Central memory CD4-positive, alpha-beta T cell (primary cell): ENCODE measurements at regions not wholly inside any gene's neighbourhood (a gene's known extent, or its start where the extent isn't known, plus 50 kb on each side); places are given as distances from the start of the nearest gene placed in this dataset.

Source experiments
- DNase-seq: peaks from one replicate; pipeline ENCODE4 v3.0.0; 2022

DNA sequence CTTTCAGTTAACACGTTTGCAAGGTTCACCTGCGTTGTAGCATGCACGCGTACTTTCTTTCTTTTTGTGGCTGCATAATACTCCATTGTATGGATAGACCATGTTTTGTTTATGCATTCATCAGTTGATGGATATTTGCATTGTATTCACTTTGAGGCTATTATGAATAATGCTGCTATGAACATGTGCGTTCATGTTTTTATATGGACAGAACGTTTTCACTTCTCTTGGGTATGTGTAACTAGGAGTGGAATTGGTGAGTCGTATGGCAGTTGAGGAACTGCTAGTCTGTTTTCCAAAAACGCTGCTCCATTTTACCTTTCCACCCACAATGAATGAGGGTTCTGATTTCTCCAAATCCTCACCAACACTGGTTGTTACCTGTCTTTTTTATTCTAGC is 244.3 kb downstream of the GLI2 start:
- no peak for DNase-seq

DNA sequence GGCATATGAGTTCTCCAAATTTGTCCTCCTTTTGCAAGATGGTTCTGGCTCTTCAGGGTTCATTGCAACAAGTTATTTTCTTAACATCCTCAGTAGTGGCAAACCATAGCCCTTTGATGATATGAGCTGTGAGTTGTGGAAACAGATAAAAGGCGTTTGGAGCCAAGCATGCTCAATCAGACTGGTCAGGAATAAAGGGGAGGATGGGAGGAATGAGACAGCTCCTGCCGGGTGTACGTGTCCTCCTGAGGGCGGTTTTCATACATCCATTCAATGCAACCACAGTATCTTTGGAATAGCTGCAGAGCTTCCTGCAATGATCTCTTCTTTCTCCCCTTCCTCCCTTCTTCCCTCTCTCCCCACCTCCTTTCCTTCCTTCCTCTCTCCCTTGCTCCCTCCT is 245.8 kb downstream of the GLI2 start:
- DNase-seq: no peak

DNA sequence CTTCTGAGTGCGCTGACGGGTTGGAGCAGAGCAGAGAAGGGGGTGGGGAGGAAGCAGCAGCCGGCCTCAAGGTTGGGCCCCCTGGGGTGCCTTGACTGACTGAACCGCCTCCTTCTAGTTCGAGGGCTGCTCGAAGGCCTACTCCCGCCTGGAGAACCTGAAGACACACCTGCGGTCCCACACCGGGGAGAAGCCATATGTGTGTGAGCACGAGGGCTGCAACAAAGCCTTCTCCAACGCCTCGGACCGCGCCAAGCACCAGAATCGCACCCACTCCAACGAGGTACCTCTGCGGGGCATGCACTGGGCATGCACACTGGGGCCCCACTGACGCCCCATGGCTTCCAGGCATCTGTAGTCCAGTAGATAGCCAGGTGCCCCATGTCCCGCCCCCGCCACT is 246.9 kb downstream of the GLI2 start:
- no peak for DNase-seq

DNA sequence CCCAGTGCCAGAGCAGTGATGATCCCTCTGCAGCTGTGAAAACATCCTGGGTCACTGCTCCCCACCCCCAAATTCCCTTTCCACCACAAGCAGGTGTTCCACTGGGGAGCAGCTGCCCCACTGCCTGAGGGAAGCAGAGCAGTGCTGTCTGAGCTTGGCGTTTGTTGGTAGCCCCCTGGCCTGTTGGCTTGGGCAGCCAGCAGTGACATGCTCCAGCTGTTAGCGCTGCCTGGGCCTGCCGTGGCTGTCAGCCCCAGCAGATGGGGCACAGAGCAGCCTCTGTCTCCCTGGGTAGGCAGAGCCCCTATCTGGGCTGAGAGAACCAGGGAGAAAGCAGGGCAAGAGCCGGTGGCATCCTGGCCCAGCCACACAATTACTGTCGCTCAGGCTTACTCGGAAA is 247.7 kb downstream of the GLI2 start:
- no peak for DNase-seq

DNA sequence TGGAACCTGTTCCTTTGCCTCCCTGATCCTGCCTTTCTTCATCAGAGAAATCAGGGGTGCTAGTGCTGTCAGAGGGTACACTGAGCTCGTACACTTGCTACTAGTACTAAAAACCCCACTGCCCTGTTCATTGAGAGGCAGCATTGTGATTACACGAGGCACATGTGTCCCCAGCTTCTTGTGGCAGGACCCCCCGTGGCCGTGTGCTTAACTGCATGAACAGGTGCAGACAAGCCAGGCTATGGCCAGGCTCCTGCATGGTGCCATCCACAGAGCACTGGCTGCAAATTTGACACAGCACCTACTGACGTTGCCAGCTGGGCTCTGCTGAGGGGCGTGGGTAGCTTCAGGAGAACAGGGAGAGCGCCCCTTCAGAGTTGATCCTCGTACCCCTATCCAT is 248.4 kb downstream of the GLI2 start:
- DNase-seq: no peak

DNA sequence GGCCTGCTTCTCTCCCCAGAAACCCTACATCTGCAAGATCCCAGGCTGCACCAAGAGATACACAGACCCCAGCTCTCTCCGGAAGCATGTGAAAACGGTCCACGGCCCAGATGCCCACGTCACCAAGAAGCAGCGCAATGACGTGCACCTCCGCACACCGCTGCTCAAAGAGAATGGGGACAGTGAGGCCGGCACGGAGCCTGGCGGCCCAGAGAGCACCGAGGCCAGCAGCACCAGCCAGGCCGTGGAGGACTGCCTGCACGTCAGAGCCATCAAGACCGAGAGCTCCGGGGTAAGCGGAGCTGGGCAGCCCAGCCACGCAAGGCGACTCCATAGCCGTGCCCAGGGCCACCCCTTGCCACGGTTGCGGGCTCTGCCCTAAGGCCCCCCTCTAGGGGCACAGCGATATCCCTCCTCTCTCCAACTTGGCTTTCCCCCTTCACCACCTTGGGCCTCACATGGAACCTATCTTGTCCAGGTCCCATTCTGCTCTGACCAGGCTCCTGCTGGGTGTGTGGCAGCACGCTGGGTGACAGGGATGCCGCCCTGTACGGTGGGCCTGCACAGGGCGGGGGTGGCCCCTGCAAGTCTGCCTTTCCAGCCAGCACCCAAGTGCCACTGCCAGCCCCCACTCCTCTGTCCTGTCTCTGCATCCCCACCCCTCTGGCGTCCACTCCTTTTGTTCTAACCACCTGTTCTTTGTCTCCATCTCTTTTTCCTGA is 248.9 kb downstream of the GLI2 start:
- no peak for DNase-seq

DNA sequence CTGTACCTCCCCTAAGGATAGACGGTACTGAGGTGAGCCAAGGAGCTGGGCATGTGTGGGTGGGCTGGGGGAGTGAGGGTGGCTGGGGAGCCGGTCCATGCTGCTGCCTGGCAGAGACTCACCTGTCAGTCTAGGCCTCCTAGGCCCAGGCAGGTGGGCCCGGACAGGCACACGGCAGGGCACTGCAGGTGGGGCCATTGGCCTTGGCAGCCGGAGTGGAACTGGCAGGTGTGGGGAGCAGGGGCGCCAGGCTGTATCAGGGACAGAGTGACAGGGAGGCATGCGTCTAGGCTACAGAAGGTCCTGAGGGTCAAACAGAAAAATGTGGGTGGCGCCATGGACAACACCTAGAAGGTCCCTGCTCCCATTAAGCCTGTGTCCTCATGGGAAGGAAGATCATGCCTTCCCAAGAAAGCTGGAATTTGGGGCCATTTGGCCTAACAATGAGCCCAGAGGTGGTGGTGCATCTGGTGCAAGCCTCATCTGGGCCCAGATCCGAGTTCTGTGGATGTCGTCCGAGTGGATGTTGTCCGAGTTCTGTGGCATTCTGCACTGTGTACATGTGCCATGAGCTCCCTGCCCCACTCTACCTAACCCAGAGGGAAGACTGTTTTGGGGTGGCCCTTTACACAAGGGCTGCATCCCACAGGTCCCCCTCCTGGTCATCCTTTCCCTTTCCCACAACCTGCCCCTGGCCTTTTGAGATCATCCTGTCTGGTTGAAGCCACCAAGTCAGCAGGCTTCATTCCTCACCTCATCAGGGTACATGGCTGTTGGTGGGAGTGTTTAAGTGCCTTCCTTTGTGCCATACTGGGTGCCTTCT is 249.7 kb downstream of the GLI2 start:
- no peak for DNase-seq

DNA sequence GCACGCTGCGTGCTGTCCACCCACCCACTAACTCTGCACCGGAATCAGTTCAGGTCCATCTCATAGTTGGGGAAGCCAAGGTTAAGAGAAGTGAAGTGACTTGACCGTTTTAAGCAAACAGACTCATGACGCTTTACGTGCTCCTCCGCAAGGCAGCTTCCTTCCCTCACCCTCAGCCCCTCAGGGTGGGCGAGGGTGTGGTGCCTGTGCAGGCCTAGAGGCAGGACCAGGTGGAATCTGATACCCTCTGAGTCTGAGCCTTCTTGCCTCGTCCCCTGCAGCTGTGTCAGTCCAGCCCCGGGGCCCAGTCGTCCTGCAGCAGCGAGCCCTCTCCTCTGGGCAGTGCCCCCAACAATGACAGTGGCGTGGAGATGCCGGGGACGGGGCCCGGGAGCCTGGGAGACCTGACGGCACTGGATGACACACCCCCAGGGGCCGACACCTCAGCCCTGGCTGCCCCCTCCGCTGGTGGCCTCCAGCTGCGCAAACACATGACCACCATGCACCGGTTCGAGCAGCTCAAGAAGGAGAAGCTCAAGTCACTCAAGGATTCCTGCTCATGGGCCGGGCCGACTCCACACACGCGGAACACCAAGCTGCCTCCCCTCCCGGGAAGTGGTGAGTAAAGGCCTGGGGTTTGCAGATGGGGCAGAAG is 250.5 kb downstream of the GLI2 start:
- no peak for DNase-seq

DNA sequence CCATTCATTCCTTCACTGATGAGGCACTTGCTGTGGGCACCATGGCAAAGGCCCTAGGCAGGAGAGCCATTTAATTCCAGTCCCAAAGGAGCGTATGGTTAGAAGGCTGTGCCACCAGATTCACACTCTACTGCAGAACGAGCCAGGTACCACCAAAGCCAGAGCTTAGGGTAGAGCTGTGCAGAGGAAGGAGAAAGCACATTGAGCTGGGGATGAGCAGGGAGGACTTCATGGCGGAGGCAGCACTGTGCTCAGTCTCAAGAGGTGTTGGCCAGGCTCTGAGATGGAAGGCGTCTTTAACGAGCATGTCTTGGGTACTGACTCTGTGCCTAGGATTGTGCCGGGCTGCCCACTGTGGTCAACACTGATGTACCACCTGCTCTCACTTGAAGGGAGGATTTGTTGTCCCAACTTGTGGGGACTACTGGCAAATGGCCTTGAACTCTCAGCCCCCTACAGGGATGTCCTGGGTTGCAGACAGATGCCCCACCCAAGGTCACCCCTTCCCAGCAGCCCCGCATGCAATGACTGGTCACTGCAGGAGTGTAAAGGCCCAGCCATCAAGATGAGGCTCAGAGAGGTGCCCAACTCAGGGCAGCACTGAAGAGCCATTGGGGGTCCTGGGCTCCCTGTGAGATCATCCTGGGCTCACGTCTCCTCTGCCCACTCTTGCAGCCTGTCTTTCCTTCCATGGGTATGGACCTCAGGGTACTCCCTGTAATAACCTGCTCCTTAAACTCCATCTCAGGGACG is 251.4 kb downstream of the GLI2 start:
- no peak for DNase-seq

DNA sequence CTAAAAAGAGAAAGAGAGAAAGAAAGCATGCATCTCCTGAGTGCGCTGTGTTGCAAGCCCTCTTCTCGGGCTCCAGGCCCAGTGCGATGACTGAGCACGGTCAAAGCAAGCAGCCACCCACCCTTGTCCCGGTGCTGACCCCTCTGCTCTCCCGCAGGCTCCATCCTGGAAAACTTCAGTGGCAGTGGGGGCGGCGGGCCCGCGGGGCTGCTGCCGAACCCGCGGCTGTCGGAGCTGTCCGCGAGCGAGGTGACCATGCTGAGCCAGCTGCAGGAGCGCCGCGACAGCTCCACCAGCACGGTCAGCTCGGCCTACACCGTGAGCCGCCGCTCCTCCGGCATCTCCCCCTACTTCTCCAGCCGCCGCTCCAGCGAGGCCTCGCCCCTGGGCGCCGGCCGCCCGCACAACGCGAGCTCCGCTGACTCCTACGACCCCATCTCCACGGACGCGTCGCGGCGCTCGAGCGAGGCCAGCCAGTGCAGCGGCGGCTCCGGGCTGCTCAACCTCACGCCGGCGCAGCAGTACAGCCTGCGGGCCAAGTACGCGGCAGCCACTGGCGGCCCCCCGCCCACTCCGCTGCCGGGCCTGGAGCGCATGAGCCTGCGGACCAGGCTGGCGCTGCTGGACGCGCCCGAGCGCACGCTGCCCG is 252.5 kb downstream of the GLI2 start:
- DNase-seq: no peak

DNA sequence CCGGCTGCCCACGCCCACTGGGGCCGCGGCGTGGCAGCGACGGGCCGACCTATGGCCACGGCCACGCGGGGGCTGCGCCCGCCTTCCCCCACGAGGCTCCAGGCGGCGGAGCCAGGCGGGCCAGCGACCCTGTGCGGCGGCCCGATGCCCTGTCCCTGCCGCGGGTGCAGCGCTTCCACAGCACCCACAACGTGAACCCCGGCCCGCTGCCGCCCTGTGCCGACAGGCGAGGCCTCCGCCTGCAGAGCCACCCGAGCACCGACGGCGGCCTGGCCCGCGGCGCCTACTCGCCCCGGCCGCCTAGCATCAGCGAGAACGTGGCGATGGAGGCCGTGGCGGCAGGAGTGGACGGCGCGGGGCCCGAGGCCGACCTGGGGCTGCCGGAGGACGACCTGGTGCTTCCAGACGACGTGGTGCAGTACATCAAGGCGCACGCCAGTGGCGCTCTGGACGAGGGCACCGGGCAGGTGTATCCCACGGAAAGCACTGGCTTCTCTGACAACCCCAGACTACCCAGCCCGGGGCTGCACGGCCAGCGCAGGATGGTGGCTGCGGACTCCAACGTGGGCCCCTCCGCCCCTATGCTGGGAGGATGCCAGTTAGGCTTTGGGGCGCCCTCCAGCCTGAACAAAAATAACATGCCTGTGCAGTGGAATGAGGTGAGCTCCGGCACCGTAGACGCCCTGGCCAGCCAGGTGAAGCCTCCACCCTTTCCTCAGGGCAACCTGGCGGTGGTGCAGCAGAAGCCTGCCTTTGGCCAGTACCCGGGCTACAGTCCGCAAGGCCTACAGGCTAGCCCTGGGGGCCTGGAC is 253.2 kb downstream of the GLI2 start:
- DNase-seq: no peak

DNA sequence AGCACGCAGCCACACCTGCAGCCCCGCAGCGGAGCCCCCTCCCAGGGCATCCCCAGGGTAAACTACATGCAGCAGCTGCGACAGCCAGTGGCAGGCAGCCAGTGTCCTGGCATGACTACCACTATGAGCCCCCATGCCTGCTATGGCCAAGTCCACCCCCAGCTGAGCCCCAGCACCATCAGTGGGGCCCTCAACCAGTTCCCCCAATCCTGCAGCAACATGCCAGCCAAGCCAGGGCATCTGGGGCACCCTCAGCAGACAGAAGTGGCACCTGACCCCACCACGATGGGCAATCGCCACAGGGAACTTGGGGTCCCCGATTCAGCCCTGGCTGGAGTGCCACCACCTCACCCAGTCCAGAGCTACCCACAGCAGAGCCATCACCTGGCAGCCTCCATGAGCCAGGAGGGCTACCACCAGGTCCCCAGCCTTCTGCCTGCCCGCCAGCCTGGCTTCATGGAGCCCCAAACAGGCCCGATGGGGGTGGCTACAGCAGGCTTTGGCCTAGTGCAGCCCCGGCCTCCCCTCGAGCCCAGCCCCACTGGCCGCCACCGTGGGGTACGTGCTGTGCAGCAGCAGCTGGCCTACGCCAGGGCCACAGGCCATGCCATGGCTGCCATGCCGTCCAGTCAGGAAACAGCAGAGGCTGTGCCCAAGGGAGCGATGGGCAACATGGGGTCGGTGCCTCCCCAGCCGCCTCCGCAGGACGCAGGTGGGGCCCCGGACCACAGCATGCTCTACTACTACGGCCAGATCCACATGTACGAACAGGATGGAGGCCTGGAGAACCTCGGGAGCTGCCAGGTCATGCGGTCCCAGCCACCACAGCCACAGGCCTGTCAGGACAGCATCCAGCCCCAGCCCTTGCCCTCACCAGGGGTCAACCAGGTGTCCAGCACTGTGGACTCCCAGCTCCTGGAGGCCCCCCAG is 254.1 kb downstream of the GLI2 start:
- no peak for DNase-seq

DNA sequence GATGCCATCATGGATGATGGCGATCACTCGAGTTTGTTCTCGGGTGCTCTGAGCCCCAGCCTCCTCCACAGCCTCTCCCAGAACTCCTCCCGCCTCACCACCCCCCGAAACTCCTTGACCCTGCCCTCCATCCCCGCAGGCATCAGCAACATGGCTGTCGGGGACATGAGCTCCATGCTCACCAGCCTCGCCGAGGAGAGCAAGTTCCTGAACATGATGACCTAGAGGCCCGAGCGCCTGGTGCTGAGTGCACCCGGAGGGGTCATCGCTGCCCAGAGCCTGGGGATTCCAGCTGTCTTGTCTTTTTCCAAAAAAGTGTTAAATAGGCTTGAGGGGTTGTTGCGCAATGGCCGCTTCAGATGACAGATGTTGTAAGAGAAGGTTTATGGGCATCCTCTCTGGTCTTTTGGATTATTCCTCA is 254.8 kb downstream of the GLI2 start:
- no peak for DNase-seq

DNA sequence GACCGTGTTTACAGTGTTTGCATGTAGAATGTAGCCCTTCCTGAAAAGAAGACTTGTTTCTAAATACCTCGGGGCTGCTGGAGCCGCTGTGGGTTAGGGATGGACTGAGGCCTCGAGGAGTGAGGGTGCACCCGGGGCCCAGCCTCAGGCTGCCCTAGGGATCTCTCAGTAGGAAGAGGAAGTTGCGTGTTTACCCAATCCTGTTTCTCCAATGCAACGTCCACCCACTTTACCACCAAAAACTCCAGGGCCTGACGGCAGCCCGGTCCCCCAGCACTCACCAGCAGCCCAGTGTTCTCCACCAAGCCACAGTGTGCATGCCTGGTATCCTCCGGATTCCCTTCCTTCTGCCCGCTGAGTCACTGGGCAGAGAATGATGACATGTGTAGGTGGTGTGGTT is 255.8 kb downstream of the GLI2 start:
- no peak for DNase-seq

DNA sequence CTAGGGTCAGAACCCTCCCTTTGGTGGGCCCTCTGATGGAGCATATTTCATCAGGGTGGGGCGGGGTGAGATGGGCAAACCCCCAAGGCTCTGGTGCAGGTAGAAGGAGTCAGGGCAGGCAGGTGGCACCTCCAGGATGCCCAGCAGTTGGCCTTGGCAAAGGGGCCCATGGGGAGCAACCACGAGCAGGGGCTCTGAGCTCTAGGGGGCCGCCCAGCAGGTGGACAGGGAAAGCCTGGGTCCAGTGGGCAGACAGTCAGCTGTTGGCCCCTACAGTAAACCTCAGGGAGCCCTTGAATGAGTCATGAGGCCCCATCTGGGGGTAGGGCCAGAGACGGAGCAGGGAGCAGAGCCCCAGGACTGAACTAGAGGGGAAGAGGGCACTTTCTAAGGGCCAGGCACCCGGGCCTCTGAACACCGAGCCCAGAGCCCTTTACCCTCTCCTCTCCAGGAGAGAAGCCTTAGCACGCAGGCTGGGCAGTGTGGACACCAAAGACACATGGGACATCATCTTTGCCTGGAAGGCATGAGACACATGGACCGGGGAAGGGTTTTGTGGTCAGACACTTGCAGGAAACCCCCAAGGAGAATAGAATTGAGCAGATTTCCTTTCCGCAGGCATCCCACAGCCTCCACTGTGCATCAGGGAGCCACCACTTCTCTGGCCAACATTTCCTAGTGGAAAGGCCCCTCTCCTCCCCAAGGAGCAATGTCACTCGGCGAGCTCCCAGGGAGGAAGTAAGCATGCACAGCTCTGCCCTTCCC is 257.3 kb downstream of the GLI2 start:
- no peak for DNase-seq

DNA sequence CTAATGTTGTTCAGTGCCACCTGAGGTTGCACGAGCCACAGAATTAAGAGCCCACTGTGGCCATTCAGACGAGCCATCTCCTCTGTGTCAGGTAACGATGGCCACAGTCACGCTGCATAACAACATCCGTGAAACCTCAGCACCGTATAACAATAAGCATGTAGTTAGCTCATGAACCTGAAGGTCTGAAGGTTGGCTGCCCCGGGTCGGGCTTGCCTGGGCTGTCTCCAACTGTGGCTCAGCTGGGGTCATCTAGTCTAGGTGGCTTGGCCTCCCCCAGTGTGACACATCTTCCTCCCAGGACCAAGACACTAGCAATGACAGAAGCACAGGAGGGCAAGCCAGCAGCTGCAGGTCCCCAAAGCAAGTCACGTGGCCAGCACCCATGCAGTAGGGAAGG is 258.0 kb downstream of the GLI2 start:
- DNase-seq: no peak

DNA sequence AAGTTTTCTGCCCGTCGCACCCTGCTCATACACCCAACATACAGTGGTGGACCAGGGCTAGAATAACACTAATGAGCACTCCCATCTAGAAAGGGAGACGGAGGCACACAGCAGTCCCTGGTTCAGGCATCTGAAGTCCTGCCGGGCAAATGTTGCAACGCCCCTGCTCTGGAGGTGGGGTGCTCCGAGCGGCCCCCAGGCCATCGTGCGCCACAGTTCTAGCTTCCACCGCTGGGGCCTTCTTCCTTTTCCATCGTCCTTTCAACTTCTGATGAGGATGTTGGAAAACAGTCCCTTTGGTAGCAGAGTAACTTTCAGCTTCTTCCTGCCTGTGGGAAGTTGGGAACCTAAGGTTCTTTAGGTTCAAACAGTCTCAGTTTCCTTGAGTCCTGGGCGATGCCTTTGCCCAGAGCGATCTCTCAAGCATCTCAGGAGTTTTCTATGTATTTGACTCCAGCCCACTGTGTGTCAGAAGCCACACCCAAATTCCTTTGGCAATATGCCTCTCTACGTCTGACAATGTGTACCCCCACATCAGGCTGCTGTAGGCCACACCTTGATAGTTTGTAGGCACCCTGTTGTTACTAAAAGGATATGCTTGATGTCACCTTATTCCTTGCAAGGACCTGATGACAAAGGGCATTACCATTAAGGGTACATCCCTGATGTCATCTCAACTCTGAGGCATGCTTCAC is 258.8 kb downstream of the GLI2 start:
- DNase-seq: no peak

DNA sequence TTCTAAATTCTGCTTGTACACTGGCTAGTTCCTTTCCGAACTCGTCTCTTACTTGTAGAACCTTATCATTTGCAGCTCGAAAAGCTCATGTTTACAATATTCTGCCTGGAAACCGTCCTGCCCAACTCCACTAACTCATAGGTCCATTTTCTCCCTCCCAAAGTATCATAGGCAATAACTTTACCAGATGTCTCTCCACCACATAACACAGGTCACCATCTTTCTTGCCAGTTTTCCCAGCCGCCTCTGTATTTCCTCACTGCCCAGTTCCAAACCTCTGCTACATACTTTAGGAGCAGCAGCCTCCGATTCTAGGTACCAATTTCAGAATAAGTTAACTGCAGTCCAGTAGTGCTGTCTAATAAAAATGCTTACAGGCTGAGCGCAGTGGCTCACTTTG is 259.5 kb downstream of the GLI2 start:
- no peak for DNase-seq

DNA sequence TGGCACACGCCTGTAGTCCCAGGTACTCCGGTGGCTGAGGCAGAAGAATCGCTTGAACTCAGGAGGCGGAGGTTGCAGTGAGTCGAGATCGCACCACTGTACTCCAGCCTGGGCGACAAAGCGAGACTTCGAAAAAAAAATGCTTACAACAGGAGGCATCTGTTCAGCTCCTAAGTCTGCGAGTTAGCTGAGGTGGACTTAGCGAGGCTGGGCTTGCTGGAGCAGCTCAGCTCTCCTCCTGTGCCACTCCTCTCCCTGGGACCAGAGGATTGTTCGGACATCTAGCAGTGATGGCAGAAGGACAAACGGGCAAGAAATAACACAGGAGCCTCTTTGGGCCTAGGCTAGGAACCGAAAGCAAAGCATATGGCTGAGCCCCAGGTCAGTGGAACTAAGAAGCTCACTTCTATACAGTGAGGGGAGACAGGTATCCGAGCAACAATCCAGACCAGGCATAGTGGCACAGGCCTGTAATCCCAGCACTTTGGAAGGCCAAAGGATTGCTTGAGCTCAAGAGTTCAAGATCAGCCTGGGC is 260.1 kb downstream of the GLI2 start:
- DNase-seq: no peak
